OCI-LY7 (cell line): ENCODE measurements at regions not wholly inside any gene's neighbourhood (a gene's known extent, or its start where the extent isn't known, plus 50 kb on each side); places are given as distances from the start of the nearest gene placed in this dataset.

Experiments
- CTCF ChIP-seq: fragments of 200-600 bp; sonication (generic); conservative IDR thresholded peaks from 2 replicates; pipeline ENCODE4 v1.5.1; 2014; ENCODE audit warnings: mild to moderate bottlenecking, antibody characterized with exemption, low read length, moderate library complexity, mixed read lengths
- EZH2phosphoT487 ChIP-seq: fragments of 200-600 bp; sonication (generic); IDR thresholded peaks from 2 replicates; pipeline ENCODE4 v1.6.1; 2018; ENCODE audit warnings: low read depth, borderline replicate concordance, mild to moderate bottlenecking, mixed run types, antibody characterized with exemption, low read length, moderate library complexity, mixed read lengths

GRCh38 chr12:84641940-84642545 lies 270.6 kb downstream of the SLC6A15 start:
- no peak for TF ChIP-seq CTCF
- TF ChIP-seq EZH2phosphoT487 = no peak
